ENCODE measurements at regions not wholly inside any gene's neighbourhood (a gene's known extent, or its start where the extent isn't known, plus 50 kb on each side); places are given as distances from the start of the nearest gene placed in this dataset.

DNA sequence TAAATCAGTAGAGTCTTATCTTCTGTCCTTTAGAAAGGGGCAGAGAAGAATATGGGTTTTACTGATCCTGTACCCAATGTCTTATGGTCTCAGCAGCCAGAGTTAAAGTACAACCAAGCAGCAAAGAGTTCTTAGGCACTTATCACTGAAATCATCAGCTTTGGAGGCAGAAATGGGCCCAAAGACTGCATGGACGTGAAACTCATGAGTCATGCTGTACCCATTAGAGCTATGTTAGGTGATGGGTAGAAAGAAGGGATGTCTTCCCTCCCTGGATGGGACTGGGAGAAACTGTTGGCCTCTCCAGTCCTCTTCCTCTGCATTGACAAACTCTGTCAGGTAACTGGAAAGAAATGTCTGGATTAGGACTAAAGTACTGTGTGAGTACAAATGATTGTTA, 63.4 kb downstream of the EOMES start:
- no peak for TF ChIP-seq POLR2AphosphoS5 (IDR thresholded peaks at IDR 0.05; ENCODE audit: insufficient read depth, low read depth, low read length)
- no peak for TF ChIP-seq FOS (IDR thresholded peaks at IDR 0.05; ENCODE audit: borderline replicate concordance, insufficient read depth, low read length)
- no peak for TF ChIP-seq EZH2 (IDR thresholded peaks at IDR 0.05; ENCODE audit: borderline replicate concordance, low read depth, low read length, severe bottlenecking)
- TF ChIP-seq, protein P1, sequence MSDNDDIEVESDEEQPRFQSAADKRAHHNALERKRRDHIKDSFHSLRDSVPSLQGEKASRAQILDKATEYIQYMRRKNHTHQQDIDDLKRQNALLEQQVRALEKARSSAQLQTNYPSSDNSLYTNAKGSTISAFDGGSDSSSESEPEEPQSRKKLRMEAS (IDR thresholded peaks at IDR 0.05; ENCODE audit: insufficient read depth, insufficient read length): no peak
- TF ChIP-seq, protein P2, sequence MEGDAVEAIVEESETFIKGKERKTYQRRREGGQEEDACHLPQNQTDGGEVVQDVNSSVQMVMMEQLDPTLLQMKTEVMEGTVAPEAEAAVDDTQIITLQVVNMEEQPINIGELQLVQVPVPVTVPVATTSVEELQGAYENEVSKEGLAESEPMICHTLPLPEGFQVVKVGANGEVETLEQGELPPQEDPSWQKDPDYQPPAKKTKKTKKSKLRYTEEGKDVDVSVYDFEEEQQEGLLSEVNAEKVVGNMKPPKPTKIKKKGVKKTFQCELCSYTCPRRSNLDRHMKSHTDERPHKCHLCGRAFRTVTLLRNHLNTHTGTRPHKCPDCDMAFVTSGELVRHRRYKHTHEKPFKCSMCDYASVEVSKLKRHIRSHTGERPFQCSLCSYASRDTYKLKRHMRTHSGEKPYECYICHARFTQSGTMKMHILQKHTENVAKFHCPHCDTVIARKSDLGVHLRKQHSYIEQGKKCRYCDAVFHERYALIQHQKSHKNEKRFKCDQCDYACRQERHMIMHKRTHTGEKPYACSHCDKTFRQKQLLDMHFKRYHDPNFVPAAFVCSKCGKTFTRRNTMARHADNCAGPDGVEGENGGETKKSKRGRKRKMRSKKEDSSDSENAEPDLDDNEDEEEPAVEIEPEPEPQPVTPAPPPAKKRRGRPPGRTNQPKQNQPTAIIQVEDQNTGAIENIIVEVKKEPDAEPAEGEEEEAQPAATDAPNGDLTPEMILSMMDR (IDR thresholded peaks at IDR 0.05; ENCODE audit: extremely low read depth in 1 of 2, insufficient read depth in 1 of 2, low read depth in 1 of 2, low read length in 2 of 2): no peak

All from endothelial cell of umbilical vein (primary cell).